ENCODE measurements at regions not wholly inside any gene's neighbourhood (a gene's known extent, or its start where the extent isn't known, plus 50 kb on each side); places are given as distances from the start of the nearest gene placed in this dataset.

DNA sequence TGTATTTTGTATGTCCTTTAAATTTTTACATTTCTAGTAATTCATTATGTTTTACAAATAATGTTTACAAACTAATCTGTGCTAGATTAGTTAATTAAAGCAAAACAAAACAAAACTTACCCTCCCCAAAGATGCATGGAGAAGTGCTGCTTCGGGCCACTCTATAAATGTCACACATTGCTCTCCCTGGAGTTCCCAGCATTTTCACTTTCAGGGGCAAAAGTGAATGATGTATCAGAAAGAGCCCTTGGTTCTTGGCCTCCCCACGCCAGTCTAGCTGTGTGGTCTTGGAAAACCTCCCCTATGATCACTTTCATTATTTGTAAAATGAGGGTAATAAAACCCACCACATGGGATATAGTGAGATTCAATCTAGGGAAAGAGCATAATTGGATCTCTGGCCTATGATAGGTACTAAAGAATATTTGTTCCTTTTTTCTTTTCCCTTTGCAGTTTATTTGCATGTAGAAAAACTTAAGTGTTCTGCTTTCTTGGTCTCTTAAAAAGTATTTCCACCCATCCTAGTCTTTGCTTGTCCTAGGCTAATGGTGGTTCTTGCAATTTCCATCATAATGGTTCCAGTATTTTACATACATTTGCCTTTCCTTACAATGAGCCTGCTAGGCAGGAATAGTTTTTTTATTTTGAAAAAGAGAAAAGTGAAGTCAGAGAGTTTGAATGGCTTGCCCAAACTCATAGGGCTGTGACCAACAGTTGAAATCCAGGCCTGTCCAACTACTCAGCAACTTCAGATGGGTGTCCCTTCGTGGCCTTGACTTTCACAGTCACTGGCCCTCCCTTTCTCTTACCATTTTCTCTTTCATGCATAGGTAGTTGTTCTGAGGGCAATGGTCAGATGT, 184.5 kb upstream of the KLF4 start:
- no peaks in the 10 kb centered on the region for H3K4me1 Mint-ChIP-seq (ENCODE audit: low read depth)
- H3K36me3 Mint-ChIP-seq (ENCODE audit: insufficient read depth): no peaks in the 10 kb centered on the region
- peaks cover 61% of the 10 kb centered on the region for H3K27me3 Mint-ChIP-seq
- H3K4me3 Mint-ChIP-seq (ENCODE audit: low read depth): no peak overlapping the region
- DNase-seq (ENCODE audit: low spot score, unreplicated experiment): no peak
- no peaks in the 10 kb centered on the region for H3K9me3 Mint-ChIP-seq (ENCODE audit: low read depth)
- H3K27ac Mint-ChIP-seq: no peak overlapping the region
- TF ChIP-seq, protein P1, sequence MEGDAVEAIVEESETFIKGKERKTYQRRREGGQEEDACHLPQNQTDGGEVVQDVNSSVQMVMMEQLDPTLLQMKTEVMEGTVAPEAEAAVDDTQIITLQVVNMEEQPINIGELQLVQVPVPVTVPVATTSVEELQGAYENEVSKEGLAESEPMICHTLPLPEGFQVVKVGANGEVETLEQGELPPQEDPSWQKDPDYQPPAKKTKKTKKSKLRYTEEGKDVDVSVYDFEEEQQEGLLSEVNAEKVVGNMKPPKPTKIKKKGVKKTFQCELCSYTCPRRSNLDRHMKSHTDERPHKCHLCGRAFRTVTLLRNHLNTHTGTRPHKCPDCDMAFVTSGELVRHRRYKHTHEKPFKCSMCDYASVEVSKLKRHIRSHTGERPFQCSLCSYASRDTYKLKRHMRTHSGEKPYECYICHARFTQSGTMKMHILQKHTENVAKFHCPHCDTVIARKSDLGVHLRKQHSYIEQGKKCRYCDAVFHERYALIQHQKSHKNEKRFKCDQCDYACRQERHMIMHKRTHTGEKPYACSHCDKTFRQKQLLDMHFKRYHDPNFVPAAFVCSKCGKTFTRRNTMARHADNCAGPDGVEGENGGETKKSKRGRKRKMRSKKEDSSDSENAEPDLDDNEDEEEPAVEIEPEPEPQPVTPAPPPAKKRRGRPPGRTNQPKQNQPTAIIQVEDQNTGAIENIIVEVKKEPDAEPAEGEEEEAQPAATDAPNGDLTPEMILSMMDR (IDR thresholded peaks at IDR 0.05; ENCODE audit: unreplicated experiment): no peak

DNA sequence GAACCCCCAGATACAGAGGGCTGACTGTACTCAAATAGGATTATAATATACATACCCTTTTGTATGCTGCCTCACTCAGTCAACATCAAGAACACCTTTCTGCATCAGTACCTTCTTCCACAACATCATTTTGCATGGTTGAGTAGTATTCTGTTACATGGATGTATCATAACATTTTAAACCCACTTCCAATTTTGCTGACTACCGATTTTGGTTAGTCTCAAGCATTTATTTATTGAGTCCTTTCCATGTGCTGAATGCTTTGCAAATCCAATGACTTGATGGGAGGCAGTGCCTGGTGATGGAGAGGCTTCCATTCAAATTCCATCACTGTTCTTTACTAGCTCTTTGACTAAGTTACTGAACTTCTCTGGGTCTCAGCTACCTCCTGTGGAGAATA, 182.0 kb upstream of the KLF4 start:
- DNase-seq (ENCODE audit: low spot score, unreplicated experiment): no peak
- peaks cover 8% of the 10 kb centered on the region for H3K4me1 Mint-ChIP-seq (ENCODE audit: low read depth)
- H3K27ac Mint-ChIP-seq: no peak overlapping the region
- H3K36me3 Mint-ChIP-seq (ENCODE audit: insufficient read depth): no peaks in the 10 kb centered on the region
- H3K4me3 Mint-ChIP-seq (ENCODE audit: low read depth): no peak overlapping the region
- peaks cover 68% of the 10 kb centered on the region for H3K27me3 Mint-ChIP-seq
- H3K9me3 Mint-ChIP-seq (ENCODE audit: low read depth): no peaks in the 10 kb centered on the region
- TF ChIP-seq, protein P1 (IDR thresholded peaks at IDR 0.05; ENCODE audit: unreplicated experiment): no peak

DNA sequence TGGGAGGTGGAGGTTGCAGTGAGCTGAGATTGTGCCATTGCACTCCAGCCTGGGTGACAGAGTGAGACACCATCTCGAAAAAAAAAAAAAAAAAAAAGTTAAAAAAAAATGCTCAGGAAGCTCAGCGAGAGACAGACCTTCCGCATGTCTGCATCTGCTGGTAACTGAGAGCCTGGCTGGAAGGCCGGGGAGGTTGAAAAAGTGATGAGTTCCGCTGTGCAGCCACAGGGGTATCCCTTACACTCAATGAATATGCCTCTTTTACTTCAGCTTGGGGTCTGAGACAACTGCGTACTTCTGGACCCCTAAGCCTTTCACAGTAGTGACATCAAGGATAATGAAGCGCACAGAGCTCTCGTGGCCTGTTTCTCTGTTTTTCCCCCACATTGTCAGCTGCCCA, 179.9 kb upstream of the KLF4 start:
- H3K27me3 Mint-ChIP-seq: peaks cover 70% of the 10 kb centered on the region
- H3K27ac Mint-ChIP-seq: no peak overlapping the region
- peaks cover 8% of the 10 kb centered on the region for H3K4me1 Mint-ChIP-seq (ENCODE audit: low read depth)
- H3K9me3 Mint-ChIP-seq (ENCODE audit: low read depth): no peaks in the 10 kb centered on the region
- TF ChIP-seq, protein P1 (IDR thresholded peaks at IDR 0.05; ENCODE audit: unreplicated experiment): no peak
- DNase-seq (ENCODE audit: low spot score, unreplicated experiment): no peak
- H3K4me3 Mint-ChIP-seq (ENCODE audit: low read depth): no peak overlapping the region
- H3K36me3 Mint-ChIP-seq (ENCODE audit: insufficient read depth): no peaks in the 10 kb centered on the region

DNA sequence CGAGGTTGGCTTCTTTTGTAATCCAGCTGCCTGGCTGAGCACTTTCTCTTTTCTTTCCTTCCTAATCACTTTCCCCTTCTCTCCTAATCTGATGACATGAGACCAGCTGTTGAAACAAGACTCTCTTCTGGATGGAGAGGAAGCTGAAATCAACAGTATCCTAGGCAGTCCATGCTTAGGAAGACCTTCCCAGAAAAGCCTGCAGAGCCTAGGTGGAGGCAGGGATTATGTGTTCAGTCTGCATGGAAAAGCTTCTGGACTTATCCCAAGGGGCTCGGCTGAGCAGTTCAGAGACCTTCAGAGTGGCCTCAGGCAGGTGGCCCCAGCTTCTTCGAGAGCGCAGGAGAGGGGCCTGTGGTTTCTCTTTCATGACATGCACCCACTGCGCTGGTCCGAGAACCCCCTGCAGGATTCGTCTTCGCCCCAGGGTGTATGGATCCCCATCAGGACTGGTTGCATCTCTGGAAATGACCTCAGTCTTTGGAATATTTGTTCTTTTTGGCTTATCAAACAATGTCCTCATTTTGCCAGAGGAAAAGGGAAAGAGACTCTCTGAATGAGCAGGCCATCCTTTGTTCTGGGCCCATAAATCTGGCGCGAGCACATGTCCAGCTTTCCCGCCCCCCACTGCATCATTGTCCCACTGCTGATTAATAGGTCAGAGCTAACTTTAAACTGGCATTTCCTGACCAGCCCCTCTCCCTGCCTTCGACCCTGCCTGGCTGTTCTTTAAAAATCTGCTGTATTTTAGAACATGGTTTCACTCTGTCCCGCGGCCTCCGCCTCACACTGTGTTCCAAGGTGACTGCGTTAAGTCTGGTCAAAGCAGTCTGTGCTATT, 177.9 kb upstream of the KLF4 start:
- TF ChIP-seq, protein P1 (IDR thresholded peaks at IDR 0.05; ENCODE audit: unreplicated experiment): no peak
- no peak for DNase-seq (ENCODE audit: low spot score, unreplicated experiment)
- peaks cover 8% of the 10 kb centered on the region for H3K4me1 Mint-ChIP-seq (ENCODE audit: low read depth)

DNA sequence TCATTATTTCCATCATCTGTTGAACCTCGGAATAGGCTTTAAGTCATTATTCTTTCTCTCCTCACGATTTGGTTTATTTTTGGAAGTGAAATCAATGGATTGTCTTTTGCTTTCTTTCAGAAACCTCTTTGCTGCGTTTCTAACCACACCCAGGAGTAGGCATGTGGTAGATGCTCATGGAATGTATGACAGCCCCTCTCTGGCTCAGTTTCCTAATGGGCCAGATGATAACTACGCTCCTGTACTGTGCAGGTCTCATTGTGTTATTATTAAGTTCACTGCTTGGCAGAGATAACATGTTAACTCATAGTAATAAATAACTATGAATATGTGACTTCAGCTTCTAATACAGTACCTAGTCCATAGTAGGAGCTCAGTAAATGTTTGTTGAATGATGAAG, 175.5 kb upstream of the KLF4 start:
- H3K9me3 Mint-ChIP-seq (ENCODE audit: low read depth): no peaks in the 10 kb centered on the region
- H3K4me3 Mint-ChIP-seq (ENCODE audit: low read depth): no peak overlapping the region
- peaks cover 86% of the 10 kb centered on the region for H3K27me3 Mint-ChIP-seq
- TF ChIP-seq, protein P1 (IDR thresholded peaks at IDR 0.05; ENCODE audit: unreplicated experiment): no peak
- no peak overlapping the region for H3K27ac Mint-ChIP-seq
- H3K4me1 Mint-ChIP-seq (ENCODE audit: low read depth): peaks cover 8% of the 10 kb centered on the region
- H3K36me3 Mint-ChIP-seq (ENCODE audit: insufficient read depth): no peaks in the 10 kb centered on the region
- no peak for DNase-seq (ENCODE audit: low spot score, unreplicated experiment)

More for the DNA sequence above, 177.9 kb upstream of the KLF4 start:
- Mint-ChIP-seq H3K4me3 (ENCODE audit: low read depth) (no peak overlapping the region), H3K27me3 (peaks cover 73% of the 10 kb centered on the region), H3K9me3 (ENCODE audit: low read depth) (no peaks in the 10 kb centered on the region), H3K27ac (no peak overlapping the region), H3K36me3 (ENCODE audit: insufficient read depth) (no peaks in the 10 kb centered on the region)
